ENCODE measurements at regions not wholly inside any gene's neighbourhood (a gene's known extent, or its start where the extent isn't known, plus 50 kb on each side); places are given as distances from the start of the nearest gene placed in this dataset.
"Not testable (repeated sequence)": the region's sequence is repeated elsewhere in the genome, so short reads cannot be mapped to it uniquely, and the experiment has no call there.

- Mint-ChIP-seq H3K9me3 (no peaks in the 10 kb centered on the region), H3K36me3 (no peaks in the 10 kb centered on the region), H3K27me3 (no peaks in the 10 kb centered on the region), H3K4me3 (no peak overlapping the region), H3K4me1 (no peaks in the 10 kb centered on the region), H3K27ac (no peak overlapping the region)
- DNase-seq: no peak
Observed at GRCh38 chr2:219868635-219869034, 241.2 kb downstream of the SLC4A3 start.

- Mint-ChIP-seq H3K27me3 (no peaks in the 10 kb centered on the region), H3K4me1 (no peaks in the 10 kb centered on the region), H3K9me3 (no peaks in the 10 kb centered on the region), H3K4me3 (no peak overlapping the region), H3K36me3 (no peaks in the 10 kb centered on the region), H3K27ac (no peak overlapping the region)
- no peak for DNase-seq
Observed at GRCh38 chr2:219870041-219870440, 242.6 kb downstream of the SLC4A3 start.

- Mint-ChIP-seq H3K4me3 (no peak overlapping the region), H3K36me3 (no peaks in the 10 kb centered on the region), H3K27me3 (no peaks in the 10 kb centered on the region), H3K27ac (no peak overlapping the region), H3K9me3 (no peaks in the 10 kb centered on the region), H3K4me1 (no peaks in the 10 kb centered on the region)
- DNase-seq: no peak
Observed at GRCh38 chr2:219871351-219871750, 243.9 kb downstream of the SLC4A3 start.

- no peaks in the 10 kb centered on the region for H3K9me3 Mint-ChIP-seq
- DNase-seq: no peak
- no peaks in the 10 kb centered on the region for H3K27me3 Mint-ChIP-seq
- H3K36me3 Mint-ChIP-seq: no peaks in the 10 kb centered on the region
- H3K4me3 Mint-ChIP-seq: no peak overlapping the region
- no peaks in the 10 kb centered on the region for H3K4me1 Mint-ChIP-seq
- H3K27ac Mint-ChIP-seq: no peak overlapping the region
Observed at GRCh38 chr2:219875036-219875435, 247.6 kb downstream of the SLC4A3 start.

GRCh38 chr2:219875986-219876385 lies 248.6 kb downstream of the SLC4A3 start:
- not testable (repeated sequence) for DNase-seq, H3K27me3 Mint-ChIP-seq, H3K4me1 Mint-ChIP-seq, H3K27ac Mint-ChIP-seq, H3K9me3 Mint-ChIP-seq, H3K36me3 Mint-ChIP-seq, H3K4me3 Mint-ChIP-seq

GRCh38 chr2:219876931-219877330 lies 249.5 kb downstream of the SLC4A3 start:
- Mint-ChIP-seq H3K4me3 (no peak overlapping the region), H3K9me3 (no peaks in the 10 kb centered on the region), H3K36me3 (no peaks in the 10 kb centered on the region), H3K27ac (no peak overlapping the region), H3K4me1 (no peaks in the 10 kb centered on the region), H3K27me3 (no peaks in the 10 kb centered on the region)
- DNase-seq: no peak

- H3K4me1 Mint-ChIP-seq: no peaks in the 10 kb centered on the region
- no peaks in the 10 kb centered on the region for H3K27me3 Mint-ChIP-seq
- no peaks in the 10 kb centered on the region for H3K36me3 Mint-ChIP-seq
- H3K9me3 Mint-ChIP-seq: no peaks in the 10 kb centered on the region
- DNase-seq: no peak
- no peak overlapping the region for H3K4me3 Mint-ChIP-seq
- H3K27ac Mint-ChIP-seq: no peak overlapping the region
Observed at GRCh38 chr2:219877728-219878127, 250.3 kb downstream of the SLC4A3 start.

- no peaks in the 10 kb centered on the region for H3K9me3 Mint-ChIP-seq
- no peaks in the 10 kb centered on the region for H3K36me3 Mint-ChIP-seq
- DNase-seq: no peak
- H3K4me1 Mint-ChIP-seq: no peaks in the 10 kb centered on the region
- no peaks in the 10 kb centered on the region for H3K27me3 Mint-ChIP-seq
- no peak overlapping the region for H3K4me3 Mint-ChIP-seq
- H3K27ac Mint-ChIP-seq: no peak overlapping the region
Observed at GRCh38 chr2:219878516-219878915, 251.1 kb downstream of the SLC4A3 start.

- Mint-ChIP-seq H3K4me3 (no peak overlapping the region), H3K27me3 (peaks cover 16% of the 10 kb centered on the region), H3K27ac (no peak overlapping the region), H3K36me3 (no peaks in the 10 kb centered on the region), H3K9me3 (no peaks in the 10 kb centered on the region), H3K4me1 (no peaks in the 10 kb centered on the region)
- DNase-seq: no peak
Observed at GRCh38 chr2:219881851-219882250, 254.4 kb downstream of the SLC4A3 start.

GRCh38 chr2:219886615-219887014 lies 259.2 kb downstream of the SLC4A3 start:
- DNase-seq: no peak
- Mint-ChIP-seq H3K36me3 (no peaks in the 10 kb centered on the region), H3K27ac (no peak overlapping the region), H3K4me3 (no peak overlapping the region), H3K9me3 (no peaks in the 10 kb centered on the region), H3K27me3 (peaks cover 24% of the 10 kb centered on the region), H3K4me1 (no peaks in the 10 kb centered on the region)

GRCh38 chr2:219887870-219888269 lies 260.4 kb downstream of the SLC4A3 start:
- Mint-ChIP-seq H3K27me3 (peaks cover 24% of the 10 kb centered on the region), H3K4me3 (no peak overlapping the region), H3K36me3 (no peaks in the 10 kb centered on the region), H3K4me1 (no peaks in the 10 kb centered on the region), H3K9me3 (no peaks in the 10 kb centered on the region), H3K27ac (no peak overlapping the region)
- no peak for DNase-seq

GRCh38 chr2:219893541-219893940 lies 266.1 kb downstream of the SLC4A3 start:
- Mint-ChIP-seq H3K27ac (no peak overlapping the region), H3K36me3 (no peaks in the 10 kb centered on the region)
- no peak for DNase-seq

GRCh38 chr2:219897456-219897855 lies 270.0 kb downstream of the SLC4A3 start:
- Mint-ChIP-seq H3K4me1 (no peaks in the 10 kb centered on the region), H3K27me3 (peaks cover 3% of the 10 kb centered on the region), H3K36me3 (no peaks in the 10 kb centered on the region), H3K9me3 (no peaks in the 10 kb centered on the region), H3K27ac (no peak overlapping the region), H3K4me3 (no peak overlapping the region)
- DNase-seq: no peak

More at GRCh38 chr2:219893541-219893940, 266.1 kb downstream of the SLC4A3 start:
- peaks cover 3% of the 10 kb centered on the region for H3K27me3 Mint-ChIP-seq
- no peaks in the 10 kb centered on the region for H3K4me1 Mint-ChIP-seq
- no peak overlapping the region for H3K4me3 Mint-ChIP-seq
- no peaks in the 10 kb centered on the region for H3K9me3 Mint-ChIP-seq

GRCh38 chr2:219901155-219901554 lies 273.7 kb downstream of the SLC4A3 start:
- Mint-ChIP-seq H3K4me3 (no peak overlapping the region), H3K27ac (no peak overlapping the region), H3K4me1 (no peaks in the 10 kb centered on the region), H3K9me3 (no peaks in the 10 kb centered on the region), H3K36me3 (no peaks in the 10 kb centered on the region), H3K27me3 (peaks cover 3% of the 10 kb centered on the region)
- no peak for DNase-seq

GRCh38 chr2:219902891-219903552 lies 275.6 kb downstream of the SLC4A3 start:
- no peak for DNase-seq
- no peaks in the 10 kb centered on the region for H3K36me3 Mint-ChIP-seq
- H3K27me3 Mint-ChIP-seq: peaks cover 3% of the 10 kb centered on the region
- no peak overlapping the region for H3K27ac Mint-ChIP-seq
- no peaks in the 10 kb centered on the region for H3K9me3 Mint-ChIP-seq
- no peaks in the 10 kb centered on the region for H3K4me1 Mint-ChIP-seq
- no peak overlapping the region for H3K4me3 Mint-ChIP-seq

- DNase-seq: no peak
- no peak overlapping the region for H3K27ac Mint-ChIP-seq
- no peak overlapping the region for H3K4me3 Mint-ChIP-seq
- H3K27me3 Mint-ChIP-seq: peaks cover 3% of the 10 kb centered on the region
- no peaks in the 10 kb centered on the region for H3K36me3 Mint-ChIP-seq
- no peaks in the 10 kb centered on the region for H3K4me1 Mint-ChIP-seq
- no peaks in the 10 kb centered on the region for H3K9me3 Mint-ChIP-seq
Observed at GRCh38 chr2:219905640-219906039, 278.2 kb downstream of the SLC4A3 start.

Data from activated naive CD8-positive, alpha-beta T cell treated with anti-CD3 and anti-CD28 coated beads for 36 hours (primary cell).